T-helper 2 cell treated with Interferon-gamma antibody and Interleukin-4, amounts not matched to agents 100 ng/mL and 5 ng/mL, for 36 hours (primary cell): ENCODE measurements at regions not wholly inside any gene's neighbourhood (a gene's known extent, or its start where the extent isn't known, plus 50 kb on each side); places are given as distances from the start of the nearest gene placed in this dataset.
"Not testable (repeated sequence)": the region's sequence is repeated elsewhere in the genome, so short reads cannot be mapped to it uniquely, and the experiment has no call there.

ENCODE experiments used
- intact Hi-C: fragments of 100-400 bp; cut with micrococcal nuclease; formaldehyde crosslinking; loops from one replicate; pipeline ENCODE4 v1.15.1; 2023

DNA sequence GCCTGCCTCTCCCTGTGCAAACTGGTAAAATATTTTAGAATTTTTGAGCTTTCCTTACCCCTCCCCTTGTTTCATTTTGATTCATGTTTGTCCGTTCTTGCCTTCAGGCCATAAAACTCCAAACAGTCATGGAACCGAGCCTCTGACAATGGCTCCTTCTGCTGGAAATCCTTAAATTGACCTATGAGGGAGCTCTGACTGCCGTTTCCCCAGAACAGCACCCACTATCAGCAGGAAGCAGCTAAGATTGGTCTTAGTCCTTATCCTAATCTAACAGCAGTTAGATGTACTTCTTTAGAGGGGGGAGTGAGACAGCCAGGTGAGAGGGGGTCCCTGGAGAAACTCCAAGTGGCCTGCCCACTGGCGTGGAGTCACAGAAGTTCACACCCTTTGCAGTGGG, 106.7 kb downstream of the FAM174A start:
- intact Hi-C loops, result no loop called here

DNA sequence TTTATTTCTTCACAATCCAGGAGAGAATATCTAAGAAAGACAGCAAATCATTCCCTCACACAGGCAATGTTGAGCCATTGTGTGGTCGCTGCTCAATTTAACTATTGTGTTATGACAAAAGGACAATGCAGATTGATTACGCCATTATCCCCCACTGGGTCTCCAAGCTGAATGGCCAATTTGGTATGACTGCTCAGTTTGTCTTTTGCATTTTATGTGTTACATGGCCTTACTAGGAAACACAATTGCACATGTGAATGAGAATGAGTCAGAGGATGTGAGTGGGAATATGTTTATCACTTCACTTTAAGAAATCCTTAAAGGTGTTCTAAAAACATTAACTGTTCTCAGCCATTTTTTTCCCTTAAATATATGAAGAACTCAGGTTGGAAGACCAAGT, 108.3 kb downstream of the FAM174A start:
- intact Hi-C loops, result no loop called here

DNA sequence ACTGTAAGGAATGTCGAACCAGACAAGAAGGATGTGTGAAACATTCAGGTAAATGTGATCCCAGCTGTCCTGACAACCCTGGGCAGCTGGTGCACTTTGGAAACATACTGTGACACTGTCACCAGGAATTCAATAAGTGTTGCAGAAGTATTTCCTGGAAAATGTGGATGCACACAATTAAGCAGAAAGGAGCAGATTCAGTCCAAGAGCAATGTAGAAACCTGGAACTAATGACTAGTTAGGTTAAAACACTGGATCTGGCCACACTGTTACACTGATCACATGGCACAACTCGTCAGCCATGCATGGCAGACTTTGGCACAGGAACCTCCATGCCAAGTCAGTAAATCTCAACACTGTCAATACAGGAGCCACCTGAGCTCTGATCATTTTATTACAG, 109.0 kb downstream of the FAM174A start:
- intact Hi-C loops, result no loop called here

DNA sequence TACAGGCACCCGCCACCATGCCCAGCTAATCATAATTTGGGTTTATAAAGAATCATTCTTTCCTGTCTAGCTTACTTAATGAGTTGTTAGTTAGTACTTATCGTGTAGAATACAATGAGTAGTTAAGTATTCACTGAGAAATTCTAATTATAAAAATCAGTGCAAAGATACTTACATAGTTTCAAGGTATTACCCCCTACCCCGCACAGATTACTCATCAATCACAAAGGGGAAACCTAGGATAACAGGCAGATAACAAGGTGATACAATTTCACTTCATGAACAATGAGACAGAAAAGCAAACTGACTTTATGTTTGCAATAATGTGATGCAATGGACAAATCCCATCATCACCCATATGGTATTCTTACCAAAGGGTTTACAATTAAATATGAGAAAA, 109.6 kb downstream of the FAM174A start:
- intact Hi-C loops, result no loop called here

DNA sequence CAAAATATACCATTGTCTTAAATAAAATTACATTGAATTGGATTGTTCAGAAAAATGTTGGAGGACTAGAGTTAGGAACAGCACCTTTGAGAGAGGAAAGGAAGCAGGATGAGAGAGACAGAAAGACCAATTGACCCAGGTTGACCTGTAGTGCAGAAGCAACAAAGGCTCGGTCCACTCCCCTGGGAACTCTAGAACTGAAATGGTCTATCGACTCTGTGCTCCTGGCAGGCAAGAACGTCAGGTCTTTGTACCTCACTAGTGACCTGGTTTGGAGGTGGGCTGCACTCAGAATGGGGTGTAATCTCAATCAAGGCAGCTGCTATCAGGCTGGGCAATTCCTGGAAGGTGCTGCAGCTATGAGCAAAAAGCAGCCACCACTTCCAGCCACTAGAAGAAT, 110.8 kb downstream of the FAM174A start:
- intact Hi-C loops, result no loop called here

DNA sequence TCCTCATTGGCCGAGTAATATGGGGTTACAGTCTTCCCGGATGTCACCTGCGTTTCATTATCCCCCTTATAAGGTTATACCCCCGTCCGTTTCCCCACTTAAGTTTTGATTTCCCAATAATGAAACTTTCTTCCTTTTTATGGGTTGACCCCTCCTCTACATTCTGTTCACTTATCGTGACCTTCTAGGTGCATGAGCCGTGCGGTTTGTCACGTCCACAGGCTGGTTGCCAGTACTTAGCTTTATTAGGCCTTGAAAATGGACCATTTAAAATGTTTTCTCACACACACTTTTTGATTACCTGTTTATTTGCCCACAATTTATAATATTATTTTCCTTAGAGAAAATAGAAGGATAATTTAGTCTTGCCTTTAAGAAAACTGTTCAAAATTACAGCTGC, 111.5 kb downstream of the FAM174A start:
- intact Hi-C loops, result no loop called here

DNA sequence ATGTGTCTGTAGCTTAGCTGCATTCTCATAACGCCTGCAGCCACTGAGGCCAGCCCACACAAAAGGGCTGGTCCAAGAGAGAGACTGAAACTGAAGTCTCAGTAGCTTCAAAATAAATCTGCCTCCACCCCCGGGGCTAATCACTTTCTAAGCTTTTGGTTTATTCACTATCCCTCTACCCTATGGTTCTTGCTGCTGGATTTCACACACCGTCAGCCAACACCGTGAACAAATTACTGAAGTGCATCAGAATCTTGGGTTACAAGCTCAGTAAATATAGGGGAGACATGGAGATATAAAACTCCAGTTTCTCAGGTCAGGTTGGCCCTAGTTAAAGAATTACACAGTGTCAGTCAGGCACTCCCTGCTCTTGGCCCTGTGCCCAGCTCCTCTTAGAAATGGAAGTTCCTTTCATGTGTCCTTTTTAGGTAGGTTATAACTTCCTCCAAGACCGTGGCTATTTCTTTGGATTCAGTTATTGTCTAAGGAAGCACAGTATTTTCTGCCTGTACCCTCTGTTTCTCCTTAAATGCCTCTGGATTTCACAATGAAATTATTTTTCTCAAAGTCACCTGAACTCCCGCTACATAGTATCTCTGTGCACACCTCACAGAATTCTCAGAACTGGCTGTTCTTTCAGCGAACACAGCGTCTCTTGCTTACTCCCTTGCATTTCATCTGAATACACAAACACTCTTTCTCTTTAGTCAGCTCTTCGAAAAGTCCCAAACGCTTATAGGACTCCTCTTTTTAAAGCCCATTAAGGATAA, 112.5 kb downstream of the FAM174A start:
- intact Hi-C loops, result no loop called here

DNA sequence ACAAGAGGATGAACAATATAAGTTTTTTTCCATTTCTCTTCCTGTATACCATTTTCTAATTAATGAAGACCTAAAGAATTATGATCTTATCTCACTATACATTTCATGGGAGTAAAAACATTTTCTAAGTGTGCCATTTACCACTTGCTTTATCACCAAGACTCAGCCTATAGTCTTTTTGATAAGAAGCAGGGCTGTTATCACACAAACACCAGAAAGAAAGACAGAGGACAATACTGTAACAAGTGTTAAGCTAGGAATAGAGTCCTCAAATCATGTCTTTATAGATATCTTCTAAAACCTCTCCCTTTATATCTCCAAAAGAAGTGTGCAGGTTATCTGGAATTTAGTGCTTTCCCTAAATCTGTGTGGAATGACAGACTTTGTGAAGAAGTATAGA, 119.7 kb downstream of the FAM174A start:
- intact Hi-C loops, result no loop called here

DNA sequence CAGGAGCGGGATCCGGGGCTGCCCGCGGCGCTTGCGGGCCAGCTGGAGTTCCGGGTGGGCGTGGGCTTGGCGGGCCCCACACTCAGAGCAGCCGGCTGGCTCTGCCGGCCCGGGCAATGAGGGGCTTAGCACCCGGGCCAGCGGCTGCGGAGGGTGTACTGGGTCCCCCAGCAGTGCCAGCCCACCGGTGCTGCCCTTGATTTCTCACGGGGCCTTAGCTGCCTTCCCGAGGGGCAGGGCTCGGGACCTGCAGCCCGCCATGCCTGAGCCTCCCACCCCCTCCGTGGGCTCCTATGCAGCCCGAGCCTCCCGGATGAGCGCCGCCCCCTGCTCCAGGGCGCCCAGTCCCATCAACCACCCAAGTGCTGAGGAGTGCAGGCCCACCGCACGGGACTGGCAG, 121.6 kb downstream of the FAM174A start:
- intact Hi-C loops, result not testable (repeated sequence)

DNA sequence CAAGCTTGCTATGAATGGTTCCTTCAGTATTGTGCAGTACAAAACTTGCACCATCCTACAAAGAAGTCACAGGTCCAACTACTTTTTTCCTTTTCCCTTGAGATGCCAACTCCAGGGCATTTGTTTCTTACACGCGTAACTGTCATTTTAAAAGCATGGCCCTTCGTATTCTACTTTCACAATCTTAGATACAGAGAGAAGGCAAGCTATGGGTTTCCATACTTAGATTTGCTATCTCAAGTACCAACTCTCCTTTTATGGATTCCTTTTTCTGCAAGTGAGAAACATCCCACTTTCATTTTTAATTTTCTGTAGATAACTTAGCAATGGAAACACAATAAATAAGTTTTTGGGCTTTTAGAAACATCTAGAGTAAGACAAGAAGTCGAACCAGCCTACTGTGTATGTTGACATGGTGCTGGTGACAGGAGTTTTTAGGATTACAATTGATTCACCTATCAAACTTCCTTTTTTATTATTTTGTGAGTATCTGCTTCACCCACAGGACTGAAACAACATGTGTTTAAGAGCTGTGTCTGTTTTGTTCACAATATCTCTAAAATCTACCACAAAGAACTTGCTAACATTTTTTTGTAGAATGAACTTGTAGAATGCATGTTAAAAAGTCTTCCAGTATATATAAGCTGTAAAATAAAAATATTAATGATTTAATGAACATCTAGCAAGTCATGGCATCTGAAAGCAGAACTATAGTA, 124.1 kb downstream of the FAM174A start:
- intact Hi-C loops, result no loop called here

DNA sequence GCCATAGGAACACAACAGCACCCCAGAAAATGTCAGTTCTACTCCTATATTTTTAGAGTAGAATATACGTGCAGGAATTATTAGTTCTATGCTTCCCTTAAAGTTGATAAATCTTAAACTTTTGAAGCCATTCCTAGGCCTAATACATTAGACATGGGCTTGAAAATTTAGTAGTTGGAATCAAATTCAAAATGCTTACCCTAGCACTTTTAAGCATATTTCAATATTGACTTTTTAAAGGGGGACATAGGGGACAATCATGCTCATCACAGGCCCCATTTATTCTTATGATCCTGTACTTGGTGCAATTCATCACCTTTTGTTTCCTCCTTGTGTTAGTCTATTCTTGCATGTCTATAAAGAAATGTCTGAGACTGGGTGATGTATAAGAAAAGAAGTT, 129.0 kb downstream of the FAM174A start:
- intact Hi-C loops, result no loop called here

DNA sequence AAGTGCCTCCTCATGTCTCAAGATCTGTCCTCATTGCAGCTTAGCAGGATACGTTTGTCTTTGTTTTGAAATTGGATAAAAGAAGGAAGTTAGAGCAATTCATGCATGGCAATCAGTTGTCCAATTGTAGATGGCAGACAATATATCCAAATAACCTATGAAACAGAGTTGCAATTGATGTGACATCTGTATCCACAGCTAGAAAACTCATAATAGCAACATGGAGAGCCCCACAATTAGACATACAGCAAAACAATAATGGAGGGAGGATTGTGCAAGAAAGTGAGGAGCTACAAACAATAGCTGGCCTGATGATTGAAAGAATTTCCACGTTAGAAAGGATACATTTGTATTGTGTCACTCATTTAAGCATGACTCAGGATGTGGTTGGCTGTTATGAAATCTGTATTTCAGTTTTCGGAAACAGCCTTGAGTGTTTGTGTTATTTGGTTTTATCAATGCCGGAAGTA, 132.0 kb downstream of the FAM174A start:
- intact Hi-C loops, result loop anchor here (2.0 to 5.0 kb wide), 4 partner anchors 65 to 236 kb away; partner anchors contain the start of genes FAM174A and ST8SIA4

DNA sequence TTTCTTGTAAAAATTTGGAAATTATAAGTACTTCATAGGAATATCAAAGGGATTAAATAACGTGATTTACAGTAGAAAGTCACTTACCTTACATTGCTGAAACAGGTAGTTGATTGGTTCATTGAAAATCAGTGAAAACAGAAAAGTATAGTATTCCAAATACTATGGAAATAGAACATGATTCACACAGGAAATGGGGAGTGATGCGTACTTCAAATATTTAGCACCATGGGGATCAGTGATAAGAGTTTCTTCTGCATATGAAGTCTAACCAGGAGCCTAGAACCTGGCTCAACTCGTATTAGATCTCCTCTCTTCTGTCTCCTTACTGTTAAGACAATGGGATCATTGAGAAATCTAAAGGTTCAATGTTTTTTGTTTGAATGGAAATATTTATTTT, 133.3 kb downstream of the FAM174A start:
- intact Hi-C loops, result loop anchor here (5.0 kb wide), 3 partner anchors 64 to 219 kb away; partner anchors contain the start of gene FAM174A

DNA sequence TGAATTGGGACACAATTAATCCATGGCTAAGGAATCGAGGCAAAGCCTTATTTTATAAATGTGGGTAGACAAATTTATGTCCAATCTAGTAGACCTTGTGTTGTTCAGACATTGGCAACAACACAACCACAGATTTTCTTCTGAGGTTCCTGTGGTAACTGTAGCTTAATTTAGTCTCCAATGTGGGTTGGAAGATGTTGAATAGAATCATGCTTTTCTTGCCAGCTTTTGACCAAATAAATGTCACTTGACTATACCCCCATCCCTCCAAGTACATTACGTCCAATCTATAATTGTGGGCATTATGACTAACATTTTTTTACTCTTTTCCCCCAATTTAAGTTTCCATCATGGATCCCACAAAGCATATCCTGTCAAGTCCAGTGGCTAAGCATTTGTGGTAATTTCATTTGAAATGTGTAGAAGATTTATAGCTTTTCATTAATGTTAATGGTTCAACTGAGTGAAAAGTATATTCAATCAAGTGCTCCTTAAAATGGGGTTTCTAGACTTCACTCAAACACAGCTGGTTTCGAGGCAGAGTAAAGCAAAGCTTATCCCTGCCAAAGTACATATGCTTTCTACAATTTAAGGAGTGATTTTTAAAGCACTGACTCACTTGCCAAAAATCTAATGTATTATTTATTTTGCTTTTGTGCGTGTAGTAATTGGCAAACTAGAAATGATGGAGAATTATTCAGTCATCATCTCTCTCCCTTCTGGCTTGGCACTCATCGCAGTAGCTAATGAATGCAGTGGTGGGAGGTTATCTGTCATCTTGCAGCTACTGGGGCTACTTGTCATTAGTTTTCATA, 141.8 kb downstream of the FAM174A start:
- intact Hi-C loops, result no loop called here

DNA sequence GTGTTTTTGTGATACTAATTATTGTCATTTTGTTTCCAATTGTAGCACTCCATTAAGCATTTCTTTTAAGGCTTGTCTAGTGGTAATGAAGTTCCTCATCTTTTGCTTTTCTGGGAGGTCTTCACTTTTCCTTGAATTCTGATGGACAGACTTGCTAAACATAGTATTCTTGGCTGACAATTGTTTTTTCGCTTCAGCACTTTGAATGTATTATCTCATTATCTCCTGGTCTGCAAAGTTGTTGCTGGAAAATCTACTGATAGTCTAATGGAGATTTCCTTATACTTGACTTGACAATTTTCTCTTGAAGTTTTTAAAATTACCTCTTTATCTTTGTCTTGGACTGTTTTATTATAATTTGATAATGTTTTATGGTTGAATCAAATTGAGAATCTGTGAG, 147.5 kb downstream of the FAM174A start:
- intact Hi-C loops, result no loop called here

DNA sequence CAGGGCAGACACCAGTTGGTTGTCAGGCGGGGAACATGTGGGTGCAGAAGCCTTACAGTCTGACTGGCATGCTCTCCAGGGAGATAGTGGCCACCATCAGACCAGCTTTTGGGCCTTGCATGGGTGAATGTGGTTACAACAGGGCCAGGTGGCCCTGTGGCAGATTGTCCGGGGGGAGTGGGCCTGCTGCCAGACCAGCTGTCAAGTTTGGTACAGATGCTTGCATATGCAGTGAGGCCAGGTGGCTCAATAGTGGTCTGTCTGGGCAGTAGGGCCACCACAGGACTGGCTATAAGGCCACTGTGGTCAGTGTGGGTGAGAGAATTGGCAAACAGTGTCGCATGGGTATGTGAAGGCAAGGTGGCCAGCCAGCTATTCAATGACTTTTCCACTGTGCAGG, 148.7 kb downstream of the FAM174A start:
- intact Hi-C loops, result no loop called here

DNA sequence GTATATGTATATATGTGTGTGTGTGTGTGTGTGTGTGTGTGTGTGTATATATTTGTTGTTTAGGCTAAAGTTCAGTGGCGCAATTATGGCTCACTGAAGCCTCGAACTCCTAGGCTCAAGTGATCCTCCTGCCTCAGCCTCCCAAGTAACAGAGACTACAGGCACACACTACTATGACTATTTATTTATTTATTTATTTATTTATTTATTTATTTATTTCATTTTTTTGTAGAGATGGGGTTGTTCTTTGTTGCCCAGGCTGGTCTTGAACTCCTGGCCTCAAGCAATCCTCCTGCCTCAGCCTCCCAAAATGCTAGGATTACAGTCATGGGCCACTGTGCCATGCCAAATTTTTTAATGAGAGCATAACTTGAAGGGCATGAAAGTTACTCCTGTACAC, 149.9 kb downstream of the FAM174A start:
- intact Hi-C loops, result not testable (repeated sequence)

DNA sequence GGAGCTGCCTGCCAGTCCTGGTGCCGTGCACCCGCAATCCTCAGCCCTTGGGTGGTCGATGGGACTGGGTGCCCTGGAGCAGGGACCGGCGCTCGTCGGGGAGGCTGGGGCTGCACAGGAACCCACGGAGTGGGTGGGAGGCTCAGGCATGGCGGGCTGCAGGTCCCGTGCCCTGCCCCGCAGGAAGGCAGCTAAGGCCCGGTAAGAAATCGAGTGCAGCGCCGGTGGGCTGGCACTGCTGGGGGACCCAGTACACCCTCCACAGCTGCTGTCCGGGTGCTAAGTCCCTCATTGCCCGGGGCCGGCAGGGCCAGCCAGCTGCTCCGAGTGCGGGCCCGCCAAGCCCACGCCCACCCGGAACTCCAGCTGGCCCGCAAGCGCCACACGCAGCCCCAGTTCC, 153.7 kb downstream of the FAM174A start:
- intact Hi-C loops, result not testable (repeated sequence)

DNA sequence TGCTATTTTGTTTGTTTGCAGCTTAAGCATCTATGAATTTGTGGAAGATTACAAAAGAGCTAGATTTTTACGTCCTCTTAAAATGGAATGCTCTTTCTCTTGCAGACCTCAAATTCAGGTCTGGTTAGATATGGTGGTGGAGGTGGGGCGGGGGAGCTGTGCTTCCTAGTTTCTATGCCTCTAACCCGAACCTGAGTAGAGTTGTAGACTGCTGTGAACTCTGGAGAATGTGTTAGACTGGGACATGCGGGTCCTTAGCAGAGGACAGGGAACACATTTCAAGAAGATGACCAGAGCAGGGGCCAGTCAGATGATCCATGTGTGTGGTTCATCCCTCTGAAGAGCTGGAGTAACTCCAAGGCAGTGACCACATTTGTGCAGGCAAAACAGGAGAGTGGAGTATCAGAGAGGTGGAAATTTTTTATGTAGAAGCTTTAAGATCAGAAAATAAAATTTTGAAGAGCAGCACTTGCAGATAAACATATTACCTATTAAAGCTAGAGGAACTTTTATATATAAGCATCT, 154.9 kb downstream of the FAM174A start:
- intact Hi-C loops, result no loop called here

DNA sequence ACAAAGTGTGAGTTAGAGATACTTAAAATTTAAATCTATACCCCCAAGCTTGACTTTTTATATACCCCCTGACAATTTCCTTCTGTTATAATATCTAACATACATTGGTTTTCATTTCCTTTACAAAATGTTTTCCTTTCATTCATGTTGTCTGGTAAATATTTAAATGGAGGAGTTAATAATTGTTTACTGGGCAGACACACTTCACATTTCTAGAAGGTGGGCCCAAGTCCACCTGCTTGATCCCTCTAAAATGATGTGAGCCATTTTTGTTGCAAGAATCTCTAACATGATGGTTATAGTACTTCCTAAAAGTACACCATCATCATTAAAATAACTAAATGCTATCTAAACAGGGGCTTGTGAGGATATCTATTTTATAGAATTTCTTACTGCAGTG, 155.9 kb downstream of the FAM174A start:
- intact Hi-C loops, result no loop called here

DNA sequence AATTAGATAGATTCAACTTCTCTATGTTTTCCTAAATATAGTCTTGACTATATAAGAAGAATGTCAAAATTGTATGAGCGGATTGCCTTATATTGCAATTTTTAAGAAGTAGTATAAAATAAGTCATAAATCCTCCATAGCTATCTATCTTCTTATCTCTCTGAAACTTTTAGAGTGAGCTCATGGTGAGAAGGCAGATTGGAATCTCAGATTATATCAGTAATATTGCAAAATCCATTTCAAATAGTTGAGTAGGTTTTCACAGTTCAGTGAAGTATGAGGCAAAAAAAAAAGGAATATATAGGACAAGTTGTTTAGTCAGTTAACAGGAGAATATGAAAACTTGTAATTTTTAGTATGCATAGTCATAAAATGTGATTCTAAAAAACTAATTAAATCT, 156.4 kb downstream of the FAM174A start:
- intact Hi-C loops, result no loop called here

DNA sequence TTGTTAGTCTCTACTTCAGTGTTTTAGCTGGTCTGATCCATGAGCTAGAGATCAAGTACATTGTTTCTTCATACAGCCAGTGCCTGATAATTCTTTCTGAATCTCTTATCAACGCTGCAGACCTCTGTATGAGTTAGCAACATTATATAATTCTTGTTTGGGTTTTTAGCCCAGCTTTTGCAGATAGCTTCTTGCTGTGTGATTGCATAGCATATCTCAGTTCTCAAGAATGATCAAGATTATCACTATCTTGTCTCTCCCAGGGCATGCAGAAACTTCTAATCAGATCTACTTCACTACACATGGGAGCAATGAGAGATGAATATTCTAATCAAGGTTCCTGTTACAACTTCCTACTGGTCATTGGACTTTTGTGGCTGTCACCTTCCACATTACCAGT, 158.3 kb downstream of the FAM174A start:
- intact Hi-C loops, result no loop called here
